Transverse colon (tissue), 4 donors: ENCODE measurements at regions not wholly inside any gene's neighbourhood (a gene's known extent, or its start where the extent isn't known, plus 50 kb on each side); places are given as distances from the start of the nearest gene placed in this dataset.

ENCODE experiments used
- EP300 ChIP-seq: sonication (generic); formaldehyde crosslinking; IDR thresholded peaks from one replicate; pipeline ENCODE4 v1.6.1; 2017; ENCODE audit warnings: antibody characterized with exemption, low read depth
- POLR2A ChIP-seq: fragments of 450-650 bp; IDR thresholded peaks from one replicate; pipeline ENCODE4 v1.6.1; 2016; ENCODE audit warnings: antibody characterized with exemption, mild to moderate bottlenecking, moderate library complexity
- POLR2AphosphoS5 ChIP-seq, 3 donors: sonication (generic); formaldehyde crosslinking; IDR thresholded peaks; one replicate each; pipeline ENCODE4 v1.6.1; 2016; ENCODE audit warnings: antibody characterized with exemption in 3 of 3
- TF ChIP-seq, protein P1 (sequence below), 5 experiments: fragments of 200-600 bp in 3 of 5; fragments of 450-650 bp in 2 of 5; sonication (generic) in 3 of 5; IDR thresholded peaks; 1 replicate in 2 of 5; 2 replicates in 3 of 5; pipeline ENCODE4 v1.5.1; 2016 to 2017; ENCODE audit warnings: antibody characterized with exemption in 5 of 5, inconsistent platforms in 3 of 5, mild to moderate bottlenecking in 2 of 5, moderate library complexity in 1 of 5

GRCh38 chr11:81421251-81421860 is 1312.3 kb downstream of the FAM181B start:
- TF ChIP-seq, protein P1, sequence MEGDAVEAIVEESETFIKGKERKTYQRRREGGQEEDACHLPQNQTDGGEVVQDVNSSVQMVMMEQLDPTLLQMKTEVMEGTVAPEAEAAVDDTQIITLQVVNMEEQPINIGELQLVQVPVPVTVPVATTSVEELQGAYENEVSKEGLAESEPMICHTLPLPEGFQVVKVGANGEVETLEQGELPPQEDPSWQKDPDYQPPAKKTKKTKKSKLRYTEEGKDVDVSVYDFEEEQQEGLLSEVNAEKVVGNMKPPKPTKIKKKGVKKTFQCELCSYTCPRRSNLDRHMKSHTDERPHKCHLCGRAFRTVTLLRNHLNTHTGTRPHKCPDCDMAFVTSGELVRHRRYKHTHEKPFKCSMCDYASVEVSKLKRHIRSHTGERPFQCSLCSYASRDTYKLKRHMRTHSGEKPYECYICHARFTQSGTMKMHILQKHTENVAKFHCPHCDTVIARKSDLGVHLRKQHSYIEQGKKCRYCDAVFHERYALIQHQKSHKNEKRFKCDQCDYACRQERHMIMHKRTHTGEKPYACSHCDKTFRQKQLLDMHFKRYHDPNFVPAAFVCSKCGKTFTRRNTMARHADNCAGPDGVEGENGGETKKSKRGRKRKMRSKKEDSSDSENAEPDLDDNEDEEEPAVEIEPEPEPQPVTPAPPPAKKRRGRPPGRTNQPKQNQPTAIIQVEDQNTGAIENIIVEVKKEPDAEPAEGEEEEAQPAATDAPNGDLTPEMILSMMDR (IDR thresholded peaks at IDR 0.05), result no peak
- no peak for TF ChIP-seq EP300
- no peak for TF ChIP-seq POLR2A
- TF ChIP-seq POLR2AphosphoS5 (IDR thresholded peaks at IDR 0.05), result no peak
